Motor neuron (in vitro differentiated cells): ENCODE measurements at regions not wholly inside any gene's neighbourhood (a gene's known extent, or its start where the extent isn't known, plus 50 kb on each side); places are given as distances from the start of the nearest gene placed in this dataset.
A peak's percentile ranks its signal among the peaks of the same experiment; 100 is the strongest.
"Not testable (repeated sequence)": the region's sequence is repeated elsewhere in the genome, so short reads cannot be mapped to it uniquely, and the experiment has no call there.

Experiments
- ATAC-seq, 8 experiments: fragments of 200-7000 bp; cut with Tn5 transposase; replicated peaks in 6 of 8; 2 replicates each; pipeline ENCODE4 v1.8.0; 2021; ENCODE audit warnings: mild to moderate bottlenecking in 8 of 8, moderate library complexity in 8 of 8
- H3K27ac ChIP-seq, 2 donors: fragments of 250-450 bp; sonication (Bioruptor Pico); 2 replicates each; pipeline ENCODE4 v1.9.0; 2021; ENCODE audit warnings: antibody characterized with exemption in 2 of 2, mild to moderate bottlenecking in 2 of 2, moderate library complexity in 1 of 2
- H3K4me1 ChIP-seq, 2 donors: fragments of 250-450 bp; sonication (Bioruptor Pico); replicated peaks in 1 of 2; 2 replicates each; pipeline ENCODE4 v1.6.1; 2021; ENCODE audit warnings: antibody characterized with exemption in 2 of 2, mild to moderate bottlenecking in 2 of 2, moderate library complexity in 1 of 2
- H3K4me3 ChIP-seq, 5 donors: fragments of 250-450 bp; sonication (Bioruptor Pico); 2 replicates each; pipeline ENCODE4 v1.9.0; 2021; ENCODE audit warnings: antibody characterized with exemption in 5 of 5, mild to moderate bottlenecking in 5 of 5, moderate library complexity in 4 of 5
- WGBS, 10 experiments: fragments of 450-650 bp; shearing (Covaris generic); methylation state at CpG; one replicate each; pipeline ENCODE4 v1.0.0; 2022; 5-methylcytosine and 5-hydroxymethylcytosine counted together
- in situ Hi-C, 9 experiments: fragments of 400-800 bp; cut with MboI; loops; one replicate each; pipeline ENCODE4 v1.15.0; 2021; ENCODE audit warnings: low sequenced_read_pairs in 9 of 9, low pct_unique_long_range_greater_than_20kb in 2 of 9; ENCODE audit not compliant: unreplicated experiment in 9 of 9

DNA sequence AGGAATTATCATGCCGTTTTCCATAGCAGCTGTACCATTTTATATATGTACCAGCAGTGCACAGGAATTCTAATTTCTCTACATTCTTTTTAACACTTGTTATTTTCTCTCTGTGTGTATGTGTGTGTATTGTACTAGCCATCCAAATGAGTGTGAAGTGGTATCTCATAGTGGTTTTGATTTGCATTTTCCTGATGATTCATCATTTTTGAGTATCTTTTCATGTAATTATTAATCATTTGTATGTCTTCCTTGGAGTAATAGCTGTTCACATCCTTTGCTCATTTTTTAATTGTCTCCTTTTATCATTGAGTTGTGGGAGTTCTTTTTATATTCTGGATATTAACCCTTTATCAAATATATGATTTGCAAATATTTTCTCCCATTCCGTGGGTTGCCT lies 95.6 kb upstream of the MANSC4 start:
- Histone ChIP-seq H3K4me3 (no peak overlapping the region), H3K4me1 (no peaks in the 10 kb centered on the region), H3K27ac (no peak overlapping the region)
- WGBS, 10 experiments = 0 to 83% (median 30%) methylated on average over 1 to 2 of the region's 2 CpGs
- in situ Hi-C loops = no loop called here
- ATAC-seq = no peak

DNA sequence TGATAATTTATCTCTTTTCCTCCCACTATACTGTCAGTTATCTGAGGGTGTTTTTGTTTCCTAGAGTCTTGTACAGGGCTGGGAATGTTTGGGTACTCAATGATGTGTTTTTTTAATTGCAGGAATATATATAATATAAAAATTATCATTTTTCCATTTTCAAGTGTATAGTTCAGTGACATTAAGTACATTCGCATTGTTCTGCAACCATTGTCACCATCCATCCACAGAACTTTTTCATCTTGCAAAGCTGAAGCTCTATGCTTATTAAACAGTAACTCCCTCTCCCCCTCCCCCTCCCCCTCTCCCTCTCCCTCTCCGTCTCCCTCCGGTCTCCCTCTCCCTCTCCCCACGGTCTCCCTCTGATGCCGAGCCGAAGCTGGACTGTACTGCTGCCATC lies 93.0 kb upstream of the MANSC4 start:
- no peaks in the 10 kb centered on the region for H3K4me1 ChIP-seq
- ATAC-seq = no peak
- 60 to 100% (median 86%) methylated on average over 1 of the region's 6 CpGs; no CpG with 5 or more reads in 5 of the 10 experiments for WGBS, 10 experiments
- H3K27ac ChIP-seq = no peak overlapping the region
- no peak overlapping the region for H3K4me3 ChIP-seq
- in situ Hi-C loops = no loop called here

DNA sequence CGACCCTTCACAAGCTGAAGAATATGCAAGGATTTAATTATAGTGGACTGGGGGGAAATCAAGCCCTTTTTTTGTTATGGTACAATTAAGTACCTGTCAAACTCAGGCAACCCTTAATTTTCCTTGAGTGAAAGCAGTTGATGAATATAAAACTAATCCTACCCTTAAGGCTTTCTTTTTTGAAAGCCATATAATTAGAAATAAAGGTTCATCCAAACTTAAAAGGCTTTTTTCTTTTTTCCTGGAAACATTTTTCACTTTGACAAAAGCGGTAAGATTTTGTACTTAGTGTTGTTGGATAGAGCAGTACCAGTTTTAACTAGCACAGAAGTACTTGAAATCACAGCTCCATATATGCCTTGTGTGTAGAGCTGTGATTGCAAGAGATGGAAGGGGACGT lies 91.9 kb upstream of the MANSC4 start:
- Histone ChIP-seq H3K4me3 (no peak overlapping the region), H3K27ac (no peak overlapping the region), H3K4me1 (no peaks in the 10 kb centered on the region)
- WGBS, 10 experiments = 54 to 88% (median 63%) methylated on average over 1 to 3 of the region's 3 CpGs; no CpG with 5 or more reads in 2 of the 10 experiments
- no peak for ATAC-seq
- in situ Hi-C loops = no loop called here

DNA sequence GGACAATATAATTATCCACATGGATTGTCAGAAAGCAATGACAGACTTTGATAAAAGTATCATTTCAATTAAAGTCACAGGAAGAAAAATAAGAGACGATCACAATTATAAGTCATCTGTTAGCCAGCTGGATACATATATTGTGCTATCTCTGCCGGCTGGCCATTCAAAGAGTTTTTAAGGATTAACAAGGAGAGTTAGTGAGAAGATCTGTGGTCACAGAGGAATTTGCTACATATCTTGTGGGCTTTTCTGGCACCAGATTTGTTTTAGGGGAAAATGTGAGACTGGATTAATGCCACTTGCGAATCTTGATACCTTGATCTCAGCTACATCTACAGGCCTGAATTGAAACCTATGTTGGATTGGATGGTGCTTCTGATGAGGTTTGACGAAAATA lies 90.9 kb upstream of the MANSC4 start:
- in situ Hi-C loops = no loop called here
- Histone ChIP-seq H3K4me1 (no peaks in the 10 kb centered on the region), H3K27ac (no peak overlapping the region), H3K4me3 (no peak overlapping the region)
- WGBS, 10 experiments = 0 to 92% (median 72%) methylated on average over 2 to 4 of the region's 4 CpGs; no CpG with 5 or more reads in 2 of the 10 experiments
- ATAC-seq = no peak

DNA sequence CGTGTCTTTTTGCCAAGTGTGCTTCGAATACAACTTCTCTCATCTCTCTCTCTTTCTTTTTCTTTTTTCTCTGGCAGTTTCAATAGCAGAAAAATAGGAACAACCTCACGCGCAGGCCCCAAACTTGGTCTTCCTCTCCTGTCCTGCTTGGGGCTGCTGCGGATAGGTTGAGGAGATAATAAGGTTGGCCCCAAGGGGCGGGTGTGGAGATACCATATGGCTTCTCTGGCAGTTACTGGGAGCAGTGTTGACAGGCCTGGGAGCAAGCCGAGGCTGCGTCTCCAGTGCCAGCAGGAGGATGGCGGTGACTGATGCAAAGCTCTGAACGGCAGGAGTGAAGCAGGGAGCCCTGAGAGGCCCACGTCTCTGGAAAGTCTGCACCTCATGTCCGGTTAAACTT lies 89.5 kb upstream of the MANSC4 start:
- ATAC-seq = peak in 1 of 8 experiments; percentile 38
- WGBS, 10 experiments = 49 to 92% (median 75%) methylated on average over 2 to 10 of the region's 12 CpGs; no CpG with 5 or more reads in 1 of the 10 experiments
- no peaks in the 10 kb centered on the region for H3K4me1 ChIP-seq
- H3K27ac ChIP-seq = no peak overlapping the region
- in situ Hi-C loops = no loop called here
- no peak overlapping the region for H3K4me3 ChIP-seq

DNA sequence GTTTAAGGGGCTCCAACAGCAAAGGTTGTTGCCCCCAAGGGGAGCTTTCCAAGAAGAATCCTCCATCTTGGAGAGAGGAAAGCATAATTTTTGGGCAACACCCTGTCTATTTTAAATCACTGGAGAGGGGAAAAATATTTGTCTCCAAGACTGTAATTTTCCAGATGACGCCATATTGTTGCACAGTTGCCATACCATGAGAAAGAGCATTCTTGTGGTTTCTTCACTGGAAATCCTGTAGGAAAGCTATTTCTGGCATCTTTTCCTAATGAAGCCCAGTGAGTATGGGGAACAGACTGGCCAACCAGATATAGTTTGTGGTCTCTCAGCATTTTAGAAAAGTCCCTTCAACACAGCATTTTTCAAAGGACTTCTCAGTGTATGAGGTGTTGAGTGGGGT lies 88.1 kb upstream of the MANSC4 start:
- Histone ChIP-seq H3K27ac (no peak overlapping the region), H3K4me3 (no peak overlapping the region), H3K4me1 (no peaks in the 10 kb centered on the region)
- no peak for ATAC-seq
- in situ Hi-C loops = no loop called here
- WGBS, 10 experiments = 0 to 100% (median 89%) methylated on average over 1 of the region's 1 CpG; no CpG with 5 or more reads in 5 of the 10 experiments

DNA sequence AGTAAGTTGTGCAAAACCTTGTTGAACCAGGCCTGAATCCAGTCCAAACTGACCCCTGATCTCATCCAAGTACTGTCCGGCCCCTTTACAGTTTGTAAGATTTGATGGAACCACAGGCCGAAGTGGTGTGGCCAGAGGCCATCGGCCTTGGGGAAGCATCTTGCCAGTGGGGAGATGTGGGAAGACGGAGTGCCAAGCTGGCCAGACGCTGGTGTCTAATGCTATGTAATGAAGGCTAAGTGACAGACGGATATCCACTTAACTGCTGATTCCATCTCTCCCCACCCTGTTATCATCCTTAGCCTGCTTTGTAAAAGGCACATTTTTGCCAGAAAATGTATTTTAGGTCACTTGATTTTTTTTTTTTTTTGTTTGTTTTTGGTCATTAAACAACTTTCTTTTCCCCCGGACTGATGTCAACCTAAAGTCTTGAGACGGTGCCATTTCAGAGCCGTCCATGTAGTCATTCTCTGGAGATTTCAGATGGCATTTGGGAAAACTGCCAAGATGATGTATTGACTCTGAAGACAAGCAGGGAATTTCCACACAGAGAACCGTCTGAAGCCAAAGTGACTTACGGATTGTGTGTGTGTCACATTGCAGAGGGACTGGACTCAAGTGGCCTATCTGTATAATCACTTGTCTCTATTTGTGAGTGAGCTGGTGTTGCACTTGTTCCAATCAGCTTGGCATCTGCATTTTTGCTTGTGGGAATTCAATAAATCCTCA lies 86.5 kb upstream of the MANSC4 start:
- no peak overlapping the region for H3K4me3 ChIP-seq
- WGBS, 10 experiments = 50 to 88% (median 81%) methylated on average over 1 to 9 of the region's 11 CpGs; no CpG with 5 or more reads in 2 of the 10 experiments
- in situ Hi-C loops = no loop called here
- no peak for ATAC-seq
- H3K27ac ChIP-seq = no peak overlapping the region
- no peaks in the 10 kb centered on the region for H3K4me1 ChIP-seq

DNA sequence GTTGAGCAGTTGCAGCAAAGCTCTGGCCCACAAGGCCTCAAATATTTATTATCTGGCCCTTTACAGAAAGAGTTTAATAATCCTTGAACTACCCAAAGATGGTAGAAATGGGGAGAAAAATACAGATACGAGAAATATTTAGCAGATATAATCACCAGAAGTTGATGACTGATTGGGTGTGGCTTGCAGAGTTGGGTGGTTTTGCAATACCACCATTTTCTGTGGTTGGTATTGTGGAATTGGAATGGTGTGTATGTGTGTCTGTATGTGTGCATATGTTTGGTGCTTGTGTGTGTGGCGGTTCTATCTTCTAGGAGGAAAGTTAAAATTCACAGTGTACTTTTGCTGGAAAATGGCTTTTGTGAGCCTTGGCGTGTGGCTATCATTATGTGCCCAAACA lies 85.4 kb upstream of the MANSC4 start:
- 7 to 100% (median 80%) methylated on average over 1 to 3 of the region's 3 CpGs; no CpG with 5 or more reads in 1 of the 10 experiments for WGBS, 10 experiments
- in situ Hi-C loops = no loop called here
- Histone ChIP-seq H3K4me3 (no peak overlapping the region), H3K27ac (no peak overlapping the region), H3K4me1 (no peaks in the 10 kb centered on the region)
- ATAC-seq = peak in 2 of 8 experiments; percentile 74

DNA sequence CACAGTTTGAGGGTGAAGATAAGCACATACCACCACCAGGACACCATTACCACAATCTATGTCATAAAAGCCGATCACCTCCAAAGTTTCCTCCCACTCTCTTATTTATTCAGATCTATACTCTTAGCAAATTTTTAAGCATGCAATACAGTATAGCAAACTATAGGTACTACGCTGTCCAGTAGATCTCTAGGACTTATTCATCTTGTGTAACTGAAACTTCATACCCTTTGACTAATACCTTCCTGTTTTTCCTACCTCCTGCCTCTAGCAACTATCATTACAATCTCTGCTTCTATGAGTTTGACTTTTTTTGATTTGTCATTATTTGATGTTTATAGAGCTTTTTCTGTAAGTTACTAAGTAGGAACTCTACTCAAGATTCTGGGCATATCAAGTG lies 84.5 kb upstream of the MANSC4 start:
- no peak overlapping the region for H3K27ac ChIP-seq
- WGBS, 10 experiments = 33 to 100% (median 92%) methylated on average over 1 to 2 of the region's 2 CpGs
- H3K4me3 ChIP-seq = no peak overlapping the region
- H3K4me1 ChIP-seq = no peaks in the 10 kb centered on the region
- in situ Hi-C loops = no loop called here
- ATAC-seq = no peak

DNA sequence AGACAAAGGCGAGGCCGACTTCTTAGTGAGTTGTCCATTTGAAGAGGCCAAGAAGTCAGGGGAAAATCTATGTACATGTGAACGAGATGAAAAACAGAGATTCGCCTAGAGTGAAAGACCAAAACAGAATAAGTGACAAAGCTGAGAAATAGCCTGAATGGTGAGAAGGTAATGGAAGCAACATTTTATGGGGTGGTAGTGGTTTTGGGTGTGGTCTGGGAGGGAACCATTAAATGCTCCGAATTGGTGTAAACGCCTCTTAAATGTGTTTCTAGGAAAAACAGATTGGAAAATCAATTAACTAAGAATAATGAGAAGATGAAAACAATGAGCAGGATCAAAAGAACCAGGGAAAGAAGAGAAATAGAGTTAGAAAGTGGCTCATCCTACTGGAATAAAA lies 83.8 kb upstream of the MANSC4 start:
- in situ Hi-C loops = no loop called here
- WGBS, 10 experiments = 10 to 96% (median 80%) methylated on average over 2 to 6 of the region's 6 CpGs; no CpG with 5 or more reads in 1 of the 10 experiments
- H3K4me3 ChIP-seq = no peak overlapping the region
- no peaks in the 10 kb centered on the region for H3K4me1 ChIP-seq
- no peak overlapping the region for H3K27ac ChIP-seq
- peak in 1 of 8 experiments; percentile 58 for ATAC-seq

DNA sequence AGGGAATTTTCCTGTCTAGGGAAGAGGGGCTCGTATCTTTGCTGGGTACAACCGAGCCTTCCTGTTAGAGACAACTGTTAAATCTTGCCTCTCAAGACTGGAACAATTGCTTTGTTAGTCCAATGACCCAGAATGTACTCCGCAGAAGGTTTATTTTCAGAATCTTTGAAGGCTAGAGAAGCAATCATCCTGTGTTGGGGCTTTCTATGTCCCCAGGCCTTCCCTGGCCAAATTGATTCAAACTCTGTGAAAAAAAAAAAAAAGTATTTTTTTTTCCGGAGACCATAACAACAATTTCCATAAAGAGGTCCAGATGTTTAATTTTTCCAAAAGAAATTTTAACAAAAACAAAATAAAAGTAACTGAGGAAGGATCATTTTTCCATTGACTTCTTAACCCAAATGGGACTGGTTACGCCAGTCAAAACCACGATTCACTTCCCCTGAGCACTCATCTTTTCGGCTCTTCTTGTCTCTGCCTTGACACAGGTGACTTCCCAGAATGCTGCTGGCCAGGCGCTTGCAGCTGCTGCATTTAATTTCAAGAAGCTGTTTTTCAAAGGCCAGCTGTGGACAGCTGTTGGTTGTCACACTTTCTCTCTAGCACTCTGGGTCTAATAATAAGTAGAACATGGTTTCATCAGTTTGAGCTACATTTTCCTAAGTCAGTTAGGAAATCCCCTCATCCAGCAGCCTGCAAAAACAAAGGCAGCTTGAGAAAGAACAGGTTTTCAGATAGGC lies 81.6 kb upstream of the MANSC4 start:
- in situ Hi-C loops = no loop called here
- Histone ChIP-seq H3K4me1 (no peaks in the 10 kb centered on the region), H3K27ac (no peak overlapping the region), H3K4me3 (no peak overlapping the region)
- no peak for ATAC-seq
- 16 to 93% (median 76%) methylated on average over 2 to 8 of the region's 8 CpGs for WGBS, 10 experiments

DNA sequence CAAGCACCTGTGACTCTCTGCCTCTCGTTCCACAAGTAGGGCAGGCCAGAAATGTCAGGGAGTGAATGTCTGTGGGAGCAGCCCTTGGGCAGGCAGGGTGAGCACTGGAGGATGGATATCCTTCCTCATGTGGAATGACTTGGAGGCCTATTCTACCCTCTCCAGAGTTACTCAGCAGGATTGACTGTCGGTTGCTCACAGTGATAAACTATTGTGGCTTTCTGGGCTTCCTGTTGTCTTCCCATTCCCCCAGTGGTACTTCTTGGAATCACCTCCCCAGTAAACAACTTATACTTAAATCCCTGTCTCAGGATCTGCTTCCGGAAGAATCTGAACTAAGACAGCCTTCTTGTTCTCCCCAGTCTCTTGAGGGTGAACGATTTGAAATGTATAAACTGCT lies 79.6 kb upstream of the MANSC4 start:
- Histone ChIP-seq H3K27ac (no peak overlapping the region), H3K4me3 (no peak overlapping the region), H3K4me1 (no peaks in the 10 kb centered on the region)
- ATAC-seq = no peak
- WGBS, 10 experiments = 67 to 100% (median 94%) methylated on average over 1 to 4 of the region's 4 CpGs; no CpG with 5 or more reads in 1 of the 10 experiments
- in situ Hi-C loops = no loop called here

DNA sequence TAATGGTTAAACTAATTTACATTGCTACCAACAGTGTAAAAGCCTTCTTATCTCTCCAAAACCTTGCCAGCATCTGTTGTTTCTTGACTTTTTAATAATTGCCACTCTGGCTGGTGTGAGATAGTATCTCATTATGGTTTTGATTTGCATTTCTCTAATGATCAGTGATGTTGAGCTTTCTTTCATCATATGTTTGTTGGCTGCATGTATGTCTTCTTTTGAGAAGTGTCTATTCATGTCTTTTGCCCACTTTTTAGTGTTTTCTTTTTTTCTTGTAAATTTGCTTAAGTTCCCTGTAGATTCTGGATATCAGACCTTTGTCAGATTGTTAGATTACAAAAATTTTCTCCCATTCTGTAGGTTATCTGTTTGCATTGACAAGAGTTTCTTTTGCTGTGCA lies 77.0 kb upstream of the MANSC4 start:
- ATAC-seq, in situ Hi-C loops, H3K4me3 ChIP-seq, H3K4me1 ChIP-seq, H3K27ac ChIP-seq: not testable (repeated sequence)

DNA sequence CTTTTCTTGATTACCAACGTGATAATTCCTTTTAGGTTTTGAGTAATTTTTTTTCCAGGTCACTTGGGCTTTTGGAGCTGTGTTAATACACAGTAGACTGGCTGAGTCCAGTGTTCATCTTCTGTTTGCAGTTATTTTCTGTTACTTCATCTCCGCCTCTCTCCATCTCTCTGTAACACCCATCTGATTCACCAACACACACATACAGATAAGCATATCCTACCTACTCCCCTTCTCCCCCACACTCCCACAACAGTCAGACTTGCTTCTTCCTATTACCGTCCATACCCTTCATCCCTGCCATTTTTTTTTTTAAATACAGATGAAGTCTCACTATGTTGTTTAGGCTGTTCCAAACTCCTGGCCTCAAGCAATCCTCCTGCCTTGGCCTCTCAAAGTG lies 72.7 kb upstream of the MANSC4 start:
- H3K4me1 ChIP-seq = no peaks in the 10 kb centered on the region
- ATAC-seq = peak in 2 of 8 experiments; percentile 61 to 85
- in situ Hi-C loops = no loop called here
- H3K27ac ChIP-seq = no peak overlapping the region
- H3K4me3 ChIP-seq = no peak overlapping the region
- WGBS, 10 experiments = 0 to 100% (median 64%) methylated on average over 1 to 3 of the region's 3 CpGs
